ENCODE measurements at regions not wholly inside any gene's neighbourhood (a gene's known extent, or its start where the extent isn't known, plus 50 kb on each side); places are given as distances from the start of the nearest gene placed in this dataset.

- DNase-seq (ENCODE audit: low spot score): no peak
Measured at GRCh38 chr16:49078104-49078503, 203.5 kb downstream of the CBLN1 start.

GRCh38 chr16:49075709-49076108 is 205.9 kb downstream of the CBLN1 start:
- DNase-seq (ENCODE audit: low spot score): no peak

GRCh38 chr16:49068224-49068623 is 213.4 kb downstream of the CBLN1 start:
- DNase-seq (ENCODE audit: low spot score): no peak

GRCh38 chr16:49067776-49068175 is 213.9 kb downstream of the CBLN1 start:
- no peak for DNase-seq (ENCODE audit: low spot score)

GRCh38 chr16:49061137-49061714 is 220.4 kb downstream of the CBLN1 start:
- DNase-seq (ENCODE audit: low spot score): no peak

- DNase-seq (ENCODE audit: low spot score): no peak
Measured at GRCh38 chr16:49060728-49061127, 220.9 kb downstream of the CBLN1 start.

GRCh38 chr16:49058382-49058781 is 223.3 kb downstream of the CBLN1 start:
- no peak for DNase-seq (ENCODE audit: low spot score)

- no peak for DNase-seq (ENCODE audit: low spot score)
Measured at GRCh38 chr16:49057936-49058335, 223.7 kb downstream of the CBLN1 start.

- no peak for DNase-seq (ENCODE audit: low spot score)
Measured at GRCh38 chr16:49057391-49057790, 224.2 kb downstream of the CBLN1 start.

GRCh38 chr16:49056546-49056945 is 225.1 kb downstream of the CBLN1 start:
- DNase-seq (ENCODE audit: low spot score): no peak

GRCh38 chr16:49055824-49056545 is 225.7 kb downstream of the CBLN1 start:
- no peak for DNase-seq (ENCODE audit: low spot score)

GRCh38 chr16:49055291-49055690 is 226.3 kb downstream of the CBLN1 start:
- no peak for DNase-seq (ENCODE audit: low spot score)

GRCh38 chr16:49054606-49055005 is 227.0 kb downstream of the CBLN1 start:
- no peak for DNase-seq (ENCODE audit: low spot score)

- DNase-seq (ENCODE audit: low spot score): no peak
Measured at GRCh38 chr16:49052846-49053245, 228.8 kb downstream of the CBLN1 start.

- DNase-seq (ENCODE audit: low spot score): no peak
Measured at GRCh38 chr16:49051576-49051975, 230.1 kb downstream of the CBLN1 start.

- DNase-seq (ENCODE audit: low spot score): peak; percentile 35
Measured at GRCh38 chr16:49050607-49051006, 231.0 kb downstream of the CBLN1 start.

GRCh38 chr16:49049644-49050043 is 232.0 kb downstream of the CBLN1 start:
- no peak for DNase-seq (ENCODE audit: low spot score)

- no peak for DNase-seq (ENCODE audit: low spot score)
Measured at GRCh38 chr16:49049191-49049590, 232.4 kb downstream of the CBLN1 start.

GRCh38 chr16:49048557-49048956 is 233.1 kb downstream of the CBLN1 start:
- peak; percentile 88 for DNase-seq (ENCODE audit: low spot score)

GRCh38 chr16:49036126-49036525 is 245.5 kb downstream of the CBLN1 start:
- no peak for DNase-seq (ENCODE audit: low spot score)

GRCh38 chr16:49027420-49027819 is 254.2 kb downstream of the CBLN1 start:
- no peak for DNase-seq (ENCODE audit: low spot score)

- no peak for DNase-seq (ENCODE audit: low spot score)
Measured at GRCh38 chr16:49026566-49027181, 255.0 kb downstream of the CBLN1 start.

GRCh38 chr16:49024896-49025295 is 256.7 kb downstream of the CBLN1 start:
- no peak for DNase-seq (ENCODE audit: low spot score)

- DNase-seq (ENCODE audit: low spot score): no peak
Measured at GRCh38 chr16:49024016-49024415, 257.6 kb downstream of the CBLN1 start.

Data from kidney capillary endothelial cell (primary cell).